K562 (cell line): ENCODE measurements at regions not wholly inside any gene's neighbourhood (a gene's known extent, or its start where the extent isn't known, plus 50 kb on each side); places are given as distances from the start of the nearest gene placed in this dataset.

ENCODE experiments used
- CTCF ChIP-seq, 3 experiments: IDR thresholded peaks in 2 of 3; conservative IDR thresholded peaks in 1 of 3; 2 replicates each; pipeline ENCODE4 v1.5.1; 2011 to 2012; ENCODE audit warnings: low read length in 3 of 3, mild to moderate bottlenecking in 3 of 3, control low read depth in 2 of 3, improper control_type of control experiment in 1 of 3, inconsistent platforms in 1 of 3, low read depth in 1 of 3, mixed read lengths in 1 of 3, moderate library complexity in 1 of 3; ENCODE audit not compliant: insufficient read depth in 2 of 3
- E2F5 ChIP-seq: sonication (generic); formaldehyde crosslinking; IDR thresholded peaks from 2 replicates; pipeline ENCODE4 v1.8.0; 2022; ENCODE audit warnings: mild to moderate bottlenecking, missing genetic modification reagents
- EZH2 ChIP-seq: IDR thresholded peaks from 2 replicates; pipeline ENCODE4 v1.6.1; 2012; ENCODE audit warnings: low read depth, mild to moderate bottlenecking, inconsistent platforms, low read length, borderline replicate concordance
- JUNB ChIP-seq: fragments of 450-650 bp; formaldehyde crosslinking; conservative IDR thresholded peaks from 2 replicates; pipeline ENCODE4 v1.4.0; 2020; ENCODE audit warnings: mild to moderate bottlenecking
- KAT2B ChIP-seq: IDR thresholded peaks from one replicate; pipeline ENCODE4 v1.6.1; 2012; ENCODE audit warnings: low read depth, mild to moderate bottlenecking, control low read depth, inconsistent platforms, low read length, moderate library complexity
- TF ChIP-seq, protein P1 (sequence below): fragments of 450-650 bp; IDR thresholded peaks from 2 replicates; pipeline ENCODE4 v1.7.0; 2016; ENCODE audit warnings: borderline replicate concordance

GRCh38 chr10:78634835-78635234 lies 433.9 kb upstream of the ZMIZ1 start:
- TF ChIP-seq JUNB (CRISPR knock-in tag) (no peak), CTCF (IDR thresholded peaks at IDR 0.05 in 2 of 3, conservative IDR thresholded peaks at IDR 0.05 in 1 of 3; ENCODE audit: insufficient read depth in 2 of 3, low read depth in 1 of 3, low read length in 3 of 3) (no peak), E2F5 (no peak), KAT2B (no peak), EZH2 (no peak)
- TF ChIP-seq, protein P1, sequence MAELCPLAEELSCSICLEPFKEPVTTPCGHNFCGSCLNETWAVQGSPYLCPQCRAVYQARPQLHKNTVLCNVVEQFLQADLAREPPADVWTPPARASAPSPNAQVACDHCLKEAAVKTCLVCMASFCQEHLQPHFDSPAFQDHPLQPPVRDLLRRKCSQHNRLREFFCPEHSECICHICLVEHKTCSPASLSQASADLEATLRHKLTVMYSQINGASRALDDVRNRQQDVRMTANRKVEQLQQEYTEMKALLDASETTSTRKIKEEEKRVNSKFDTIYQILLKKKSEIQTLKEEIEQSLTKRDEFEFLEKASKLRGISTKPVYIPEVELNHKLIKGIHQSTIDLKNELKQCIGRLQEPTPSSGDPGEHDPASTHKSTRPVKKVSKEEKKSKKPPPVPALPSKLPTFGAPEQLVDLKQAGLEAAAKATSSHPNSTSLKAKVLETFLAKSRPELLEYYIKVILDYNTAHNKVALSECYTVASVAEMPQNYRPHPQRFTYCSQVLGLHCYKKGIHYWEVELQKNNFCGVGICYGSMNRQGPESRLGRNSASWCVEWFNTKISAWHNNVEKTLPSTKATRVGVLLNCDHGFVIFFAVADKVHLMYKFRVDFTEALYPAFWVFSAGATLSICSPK = no peak
